ENCODE measurements at regions not wholly inside any gene's neighbourhood (a gene's known extent, or its start where the extent isn't known, plus 50 kb on each side); places are given as distances from the start of the nearest gene placed in this dataset.

DNA sequence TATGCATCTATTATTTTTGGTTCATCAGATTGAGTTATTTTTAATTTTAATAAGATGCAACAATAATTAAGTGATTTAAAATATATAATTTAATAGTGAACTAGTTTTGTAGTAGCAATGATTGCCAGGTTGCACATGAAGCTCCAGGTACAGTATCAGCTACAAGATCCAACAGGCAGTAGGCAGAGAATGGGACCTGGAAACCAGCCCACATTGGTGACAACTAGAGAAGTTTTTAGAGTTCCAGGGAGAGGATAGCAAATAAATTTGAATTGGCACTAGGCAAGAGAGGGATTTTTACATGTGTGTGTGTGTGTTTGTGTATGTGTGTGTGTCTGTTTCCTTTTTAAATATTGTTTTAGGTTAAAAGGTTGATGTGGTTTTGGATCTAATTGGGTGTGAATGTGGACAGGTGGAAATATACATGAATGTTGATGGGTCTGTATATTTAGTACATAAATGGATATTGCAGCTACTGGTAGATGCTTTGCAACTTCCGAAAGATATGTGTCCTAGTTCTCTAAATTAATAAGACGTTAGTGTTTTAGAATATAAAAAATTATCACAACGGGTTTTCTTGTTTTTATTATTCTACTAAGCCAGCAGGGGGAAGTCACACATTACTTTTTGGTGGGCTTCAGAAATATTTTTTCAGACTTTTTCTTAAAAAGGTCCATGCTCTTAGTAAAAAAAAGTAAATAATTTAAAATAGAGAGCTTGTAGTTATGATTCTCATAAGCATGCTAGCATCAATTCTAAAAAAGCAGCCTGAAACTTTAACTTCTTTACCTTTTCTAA, 110.1 kb upstream of the GBE1 start:
- Histone ChIP-seq H3K27me3 (ENCODE audit: control insufficient read depth, extremely low read depth, insufficient read depth, low read length) (no peaks in the 10 kb centered on the region), H3K27ac (ENCODE audit: control insufficient read depth, insufficient read depth, low read length) (no peak overlapping the region), H4K20me1 (ENCODE audit: control insufficient read depth, extremely low read depth, insufficient read depth, low read length) (no peaks in the 10 kb centered on the region), H3K9me1 (ENCODE audit: control insufficient read depth, extremely low read depth, insufficient read depth, low read length) (no peaks in the 10 kb centered on the region), H3K36me3 (ENCODE audit: control insufficient read depth in 2 of 2, extremely low read depth in 1 of 2, insufficient read depth in 2 of 2, low read length in 2 of 2) (no peaks in the 10 kb centered on the region), H3K4me3 (ENCODE audit: control insufficient read depth in 2 of 3, extremely low read depth in 1 of 3, insufficient read depth in 2 of 3, low read depth in 1 of 3, low read length in 3 of 3) (no peak overlapping the region), H3K4me2 (ENCODE audit: control insufficient read depth, extremely low read depth, insufficient read depth, low read depth, low read length) (no peak overlapping the region), H3K9me3 (ENCODE audit: control insufficient read depth, low read depth, low read length) (no peaks in the 10 kb centered on the region), H3K9ac (ENCODE audit: control insufficient read depth, extremely low read depth, insufficient read depth, low read length) (no peak overlapping the region), H2AFZ (ENCODE audit: control insufficient read depth, low read length) (no peak overlapping the region), H3K79me2 (ENCODE audit: control insufficient read depth, insufficient read depth, low read length) (no peaks in the 10 kb centered on the region), H3K4me1 (ENCODE audit: control insufficient read depth, extremely low read depth, insufficient read depth, low read length) (no peaks in the 10 kb centered on the region)
- DNase-seq (ENCODE audit: low read depth, low spot score) (no peak), FAIRE-seq (no peak)
- TF ChIP-seq, protein P1, sequence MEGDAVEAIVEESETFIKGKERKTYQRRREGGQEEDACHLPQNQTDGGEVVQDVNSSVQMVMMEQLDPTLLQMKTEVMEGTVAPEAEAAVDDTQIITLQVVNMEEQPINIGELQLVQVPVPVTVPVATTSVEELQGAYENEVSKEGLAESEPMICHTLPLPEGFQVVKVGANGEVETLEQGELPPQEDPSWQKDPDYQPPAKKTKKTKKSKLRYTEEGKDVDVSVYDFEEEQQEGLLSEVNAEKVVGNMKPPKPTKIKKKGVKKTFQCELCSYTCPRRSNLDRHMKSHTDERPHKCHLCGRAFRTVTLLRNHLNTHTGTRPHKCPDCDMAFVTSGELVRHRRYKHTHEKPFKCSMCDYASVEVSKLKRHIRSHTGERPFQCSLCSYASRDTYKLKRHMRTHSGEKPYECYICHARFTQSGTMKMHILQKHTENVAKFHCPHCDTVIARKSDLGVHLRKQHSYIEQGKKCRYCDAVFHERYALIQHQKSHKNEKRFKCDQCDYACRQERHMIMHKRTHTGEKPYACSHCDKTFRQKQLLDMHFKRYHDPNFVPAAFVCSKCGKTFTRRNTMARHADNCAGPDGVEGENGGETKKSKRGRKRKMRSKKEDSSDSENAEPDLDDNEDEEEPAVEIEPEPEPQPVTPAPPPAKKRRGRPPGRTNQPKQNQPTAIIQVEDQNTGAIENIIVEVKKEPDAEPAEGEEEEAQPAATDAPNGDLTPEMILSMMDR (optimal IDR thresholded peaks at IDR 0.05 in 1 of 3, IDR thresholded peaks at IDR 0.05 in 1 of 3, conservative IDR thresholded peaks at IDR 0.05 in 1 of 3; ENCODE audit: extremely low read depth in 1 of 3, insufficient read depth in 2 of 3, low read length in 3 of 3) = no peak
- dilution Hi-C loops (cut with MboI; ENCODE audit: extremely low pct_ligation_motif_present, low sequenced_read_pairs) = no loop called here

DNA sequence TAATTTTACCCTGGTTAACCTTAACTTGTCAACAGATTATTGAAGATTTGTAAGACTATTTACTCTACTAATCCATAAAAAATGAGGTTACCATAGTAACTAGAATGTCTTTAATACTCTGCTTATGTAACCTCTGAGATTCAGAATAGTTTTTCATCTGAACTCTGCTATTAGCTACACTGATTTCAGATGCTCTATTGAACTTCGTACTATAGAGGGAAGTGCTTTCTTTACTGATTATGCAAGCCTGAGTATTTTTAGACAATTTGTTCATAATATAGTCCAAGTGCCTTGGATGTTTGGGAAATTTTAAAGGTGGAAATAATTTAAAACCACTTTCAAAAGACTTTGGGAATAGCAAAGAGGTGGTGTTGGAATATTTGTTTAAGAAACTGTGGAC, 107.9 kb upstream of the GBE1 start:
- no peaks in the 10 kb centered on the region for H4K20me1 ChIP-seq (ENCODE audit: control insufficient read depth, extremely low read depth, insufficient read depth, low read length)
- H3K4me3 ChIP-seq (ENCODE audit: control insufficient read depth in 2 of 3, extremely low read depth in 1 of 3, insufficient read depth in 2 of 3, low read depth in 1 of 3, low read length in 3 of 3) = no peak overlapping the region
- H3K27ac ChIP-seq (ENCODE audit: control insufficient read depth, insufficient read depth, low read length) = no peak overlapping the region
- no peak for DNase-seq (ENCODE audit: low read depth, low spot score)
- TF ChIP-seq, protein P1 (optimal IDR thresholded peaks at IDR 0.05 in 1 of 3, IDR thresholded peaks at IDR 0.05 in 1 of 3, conservative IDR thresholded peaks at IDR 0.05 in 1 of 3; ENCODE audit: extremely low read depth in 1 of 3, insufficient read depth in 2 of 3, low read length in 3 of 3) = no peak
- TF ChIP-seq EZH2 (IDR thresholded peaks at IDR 0.05; ENCODE audit: low read length) = no peak
- H3K4me2 ChIP-seq (ENCODE audit: control insufficient read depth, extremely low read depth, insufficient read depth, low read depth, low read length) = no peak overlapping the region
- no peaks in the 10 kb centered on the region for H3K79me2 ChIP-seq (ENCODE audit: control insufficient read depth, insufficient read depth, low read length)
- no peaks in the 10 kb centered on the region for H3K36me3 ChIP-seq (ENCODE audit: control insufficient read depth in 2 of 2, extremely low read depth in 1 of 2, insufficient read depth in 2 of 2, low read length in 2 of 2)
- no peak for FAIRE-seq
- no peak overlapping the region for H3K9ac ChIP-seq (ENCODE audit: control insufficient read depth, extremely low read depth, insufficient read depth, low read length)
- H2AFZ ChIP-seq (ENCODE audit: control insufficient read depth, low read length) = no peak overlapping the region
- dilution Hi-C loops (cut with MboI; ENCODE audit: extremely low pct_ligation_motif_present, low sequenced_read_pairs) = no loop called here
- no peaks in the 10 kb centered on the region for H3K4me1 ChIP-seq (ENCODE audit: control insufficient read depth, extremely low read depth, insufficient read depth, low read length)
- H3K27me3 ChIP-seq (ENCODE audit: control insufficient read depth, extremely low read depth, insufficient read depth, low read length) = no peaks in the 10 kb centered on the region
- H3K9me3 ChIP-seq (ENCODE audit: control insufficient read depth, low read depth, low read length) = no peaks in the 10 kb centered on the region
- H3K9me1 ChIP-seq (ENCODE audit: control insufficient read depth, extremely low read depth, insufficient read depth, low read length) = no peaks in the 10 kb centered on the region

Measured in keratinocyte (primary cell).